ENCODE measurements at regions not wholly inside any gene's neighbourhood (a gene's known extent, or its start where the extent isn't known, plus 50 kb on each side); places are given as distances from the start of the nearest gene placed in this dataset.

- peaks cover 5% of the 10 kb centered on the region for H3K4me1 ChIP-seq (ENCODE audit: control insufficient read depth, insufficient read depth, low read length)
These were observed 183.7 kb upstream of the ANK3 start for GRCh38 chr10:60573336-60573735.

GRCh38 chr10:60572511-60573194, 183.0 kb upstream of the ANK3 start:
- WGBS (ENCODE audit: insufficient coverage, low lambda C conversion rate) = 0% methylated on average over 2 of the region's 12 CpGs
- peak; percentile 31 to 75 for DNase-seq
- H3K27ac ChIP-seq (ENCODE audit: low read length) = peak overlapping the region; percentile 41
- no peaks in the 10 kb centered on the region for H3K36me3 ChIP-seq (ENCODE audit: control insufficient read depth, insufficient read depth, low read length)
- no peaks in the 10 kb centered on the region for H3K9me3 ChIP-seq (ENCODE audit: control insufficient read depth, low read depth, low read length)
- H3K4me3 ChIP-seq (ENCODE audit: low read length) = peak overlapping the region; percentile 33
- peaks cover 5% of the 10 kb centered on the region for H3K4me1 ChIP-seq (ENCODE audit: control insufficient read depth, insufficient read depth, low read length)
- H3K27me3 ChIP-seq (ENCODE audit: control insufficient read depth, insufficient read depth, low read length) = no peaks in the 10 kb centered on the region

More at GRCh38 chr10:60573336-60573735, 183.7 kb upstream of the ANK3 start:
- Histone ChIP-seq H3K9me3 (ENCODE audit: control insufficient read depth, low read depth, low read length) (no peaks in the 10 kb centered on the region), H3K36me3 (ENCODE audit: control insufficient read depth, insufficient read depth, low read length) (no peaks in the 10 kb centered on the region), H3K27ac (ENCODE audit: low read length) (no peak overlapping the region), H3K27me3 (ENCODE audit: control insufficient read depth, insufficient read depth, low read length) (no peaks in the 10 kb centered on the region), H3K4me3 (ENCODE audit: low read length) (no peak overlapping the region)
- no peak for DNase-seq
- no CpG with 5 or more reads among the region's 1 CpG for WGBS (ENCODE audit: insufficient coverage, low lambda C conversion rate)

- H3K27ac ChIP-seq (ENCODE audit: low read length) = no peak overlapping the region
- no peaks in the 10 kb centered on the region for H3K27me3 ChIP-seq (ENCODE audit: control insufficient read depth, insufficient read depth, low read length)
- DNase-seq = no peak
- H3K4me3 ChIP-seq (ENCODE audit: low read length) = no peak overlapping the region
- 100% methylated on average over 4 of the region's 4 CpGs for WGBS (ENCODE audit: insufficient coverage, low lambda C conversion rate)
- no peaks in the 10 kb centered on the region for H3K36me3 ChIP-seq (ENCODE audit: control insufficient read depth, insufficient read depth, low read length)
- peaks cover 4% of the 10 kb centered on the region for H3K9me3 ChIP-seq (ENCODE audit: control insufficient read depth, low read depth, low read length)
- H3K4me1 ChIP-seq (ENCODE audit: control insufficient read depth, insufficient read depth, low read length) = peaks cover 5% of the 10 kb centered on the region
These were observed 181.2 kb upstream of the ANK3 start for GRCh38 chr10:60570896-60571295.

GRCh38 chr10:60570272-60570865, 180.7 kb upstream of the ANK3 start:
- no peaks in the 10 kb centered on the region for H3K36me3 ChIP-seq (ENCODE audit: control insufficient read depth, insufficient read depth, low read length)
- DNase-seq = no peak
- peaks cover 4% of the 10 kb centered on the region for H3K9me3 ChIP-seq (ENCODE audit: control insufficient read depth, low read depth, low read length)
- no peak overlapping the region for H3K27ac ChIP-seq (ENCODE audit: low read length)
- H3K4me1 ChIP-seq (ENCODE audit: control insufficient read depth, insufficient read depth, low read length) = peaks cover 5% of the 10 kb centered on the region
- no peak overlapping the region for H3K4me3 ChIP-seq (ENCODE audit: low read length)
- no peaks in the 10 kb centered on the region for H3K27me3 ChIP-seq (ENCODE audit: control insufficient read depth, insufficient read depth, low read length)
- no CpG with 5 or more reads among the region's 1 CpG for WGBS (ENCODE audit: insufficient coverage, low lambda C conversion rate)

GRCh38 chr10:60569681-60570080, 180.0 kb upstream of the ANK3 start:
- Histone ChIP-seq H3K4me1 (ENCODE audit: control insufficient read depth, insufficient read depth, low read length) (peaks cover 5% of the 10 kb centered on the region), H3K27ac (ENCODE audit: low read length) (no peak overlapping the region), H3K36me3 (ENCODE audit: control insufficient read depth, insufficient read depth, low read length) (no peaks in the 10 kb centered on the region), H3K4me3 (ENCODE audit: low read length) (no peak overlapping the region), H3K9me3 (ENCODE audit: control insufficient read depth, low read depth, low read length) (peaks cover 4% of the 10 kb centered on the region), H3K27me3 (ENCODE audit: control insufficient read depth, insufficient read depth, low read length) (no peaks in the 10 kb centered on the region)
- DNase-seq = no peak

- H3K9me3 ChIP-seq (ENCODE audit: control insufficient read depth, low read depth, low read length) = peaks cover 4% of the 10 kb centered on the region
- H3K4me1 ChIP-seq (ENCODE audit: control insufficient read depth, insufficient read depth, low read length) = no peaks in the 10 kb centered on the region
- no peak overlapping the region for H3K27ac ChIP-seq (ENCODE audit: low read length)
- H3K4me3 ChIP-seq (ENCODE audit: low read length) = no peak overlapping the region
- no peak for DNase-seq
- no peaks in the 10 kb centered on the region for H3K36me3 ChIP-seq (ENCODE audit: control insufficient read depth, insufficient read depth, low read length)
- no peaks in the 10 kb centered on the region for H3K27me3 ChIP-seq (ENCODE audit: control insufficient read depth, insufficient read depth, low read length)
These were observed 176.4 kb upstream of the ANK3 start for GRCh38 chr10:60566096-60566495.

- H3K27ac ChIP-seq (ENCODE audit: low read length) = no peak overlapping the region
- H3K27me3 ChIP-seq (ENCODE audit: control insufficient read depth, insufficient read depth, low read length) = no peaks in the 10 kb centered on the region
- H3K36me3 ChIP-seq (ENCODE audit: control insufficient read depth, insufficient read depth, low read length) = no peaks in the 10 kb centered on the region
- peaks cover 4% of the 10 kb centered on the region for H3K9me3 ChIP-seq (ENCODE audit: control insufficient read depth, low read depth, low read length)
- no peak for DNase-seq
- no peaks in the 10 kb centered on the region for H3K4me1 ChIP-seq (ENCODE audit: control insufficient read depth, insufficient read depth, low read length)
- WGBS (ENCODE audit: insufficient coverage, low lambda C conversion rate) = 90% methylated on average over 2 of the region's 2 CpGs
- no peak overlapping the region for H3K4me3 ChIP-seq (ENCODE audit: low read length)
These were observed 175.8 kb upstream of the ANK3 start for GRCh38 chr10:60565492-60565891.

- no peaks in the 10 kb centered on the region for H3K4me1 ChIP-seq (ENCODE audit: control insufficient read depth, insufficient read depth, low read length)
- no peaks in the 10 kb centered on the region for H3K36me3 ChIP-seq (ENCODE audit: control insufficient read depth, insufficient read depth, low read length)
- no peaks in the 10 kb centered on the region for H3K27me3 ChIP-seq (ENCODE audit: control insufficient read depth, insufficient read depth, low read length)
- peaks cover 4% of the 10 kb centered on the region for H3K9me3 ChIP-seq (ENCODE audit: control insufficient read depth, low read depth, low read length)
- H3K4me3 ChIP-seq (ENCODE audit: low read length) = no peak overlapping the region
- H3K27ac ChIP-seq (ENCODE audit: low read length) = no peak overlapping the region
- 80% methylated on average over 3 of the region's 3 CpGs for WGBS (ENCODE audit: insufficient coverage, low lambda C conversion rate)
- no peak for DNase-seq
These were observed 174.8 kb upstream of the ANK3 start for GRCh38 chr10:60564475-60564874.

- H3K4me1 ChIP-seq (ENCODE audit: control insufficient read depth, insufficient read depth, low read length) = peaks cover 3% of the 10 kb centered on the region
- 67% methylated on average over 2 of the region's 2 CpGs for WGBS (ENCODE audit: insufficient coverage, low lambda C conversion rate)
- H3K36me3 ChIP-seq (ENCODE audit: control insufficient read depth, insufficient read depth, low read length) = no peaks in the 10 kb centered on the region
- H3K9me3 ChIP-seq (ENCODE audit: control insufficient read depth, low read depth, low read length) = no peaks in the 10 kb centered on the region
- H3K4me3 ChIP-seq (ENCODE audit: low read length) = no peak overlapping the region
- no peak for DNase-seq
- H3K27me3 ChIP-seq (ENCODE audit: control insufficient read depth, insufficient read depth, low read length) = no peaks in the 10 kb centered on the region
- H3K27ac ChIP-seq (ENCODE audit: low read length) = no peak overlapping the region
These were observed 170.8 kb upstream of the ANK3 start for GRCh38 chr10:60560451-60560850.

GRCh38 chr10:60555700-60556099, 166.0 kb upstream of the ANK3 start:
- H3K4me3 ChIP-seq (ENCODE audit: low read length) = no peak overlapping the region
- H3K36me3 ChIP-seq (ENCODE audit: control insufficient read depth, insufficient read depth, low read length) = no peaks in the 10 kb centered on the region

GRCh38 chr10:60549686-60550085, 160.0 kb upstream of the ANK3 start:
- 50% methylated on average over 1 of the region's 1 CpG for WGBS (ENCODE audit: insufficient coverage, low lambda C conversion rate)
- no peaks in the 10 kb centered on the region for H3K4me1 ChIP-seq (ENCODE audit: control insufficient read depth, insufficient read depth, low read length)
- H3K9me3 ChIP-seq (ENCODE audit: control insufficient read depth, low read depth, low read length) = peaks cover 6% of the 10 kb centered on the region
- DNase-seq = peak; percentile 19 to 37
- H3K36me3 ChIP-seq (ENCODE audit: control insufficient read depth, insufficient read depth, low read length) = no peaks in the 10 kb centered on the region
- H3K4me3 ChIP-seq (ENCODE audit: low read length) = no peak overlapping the region
- no peaks in the 10 kb centered on the region for H3K27me3 ChIP-seq (ENCODE audit: control insufficient read depth, insufficient read depth, low read length)
- H3K27ac ChIP-seq (ENCODE audit: low read length) = no peak overlapping the region

More at GRCh38 chr10:60555700-60556099, 166.0 kb upstream of the ANK3 start:
- WGBS (ENCODE audit: insufficient coverage, low lambda C conversion rate) = no CpG with 5 or more reads among the region's 5 CpGs
- Histone ChIP-seq H3K4me1 (ENCODE audit: control insufficient read depth, insufficient read depth, low read length) (peaks cover 3% of the 10 kb centered on the region), H3K27ac (ENCODE audit: low read length) (no peak overlapping the region), H3K9me3 (ENCODE audit: control insufficient read depth, low read depth, low read length) (peaks cover 6% of the 10 kb centered on the region), H3K27me3 (ENCODE audit: control insufficient read depth, insufficient read depth, low read length) (no peaks in the 10 kb centered on the region)
- DNase-seq = no peak
